ENCODE measurements at regions not wholly inside any gene's neighbourhood (a gene's known extent, or its start where the extent isn't known, plus 50 kb on each side); places are given as distances from the start of the nearest gene placed in this dataset.

DNA sequence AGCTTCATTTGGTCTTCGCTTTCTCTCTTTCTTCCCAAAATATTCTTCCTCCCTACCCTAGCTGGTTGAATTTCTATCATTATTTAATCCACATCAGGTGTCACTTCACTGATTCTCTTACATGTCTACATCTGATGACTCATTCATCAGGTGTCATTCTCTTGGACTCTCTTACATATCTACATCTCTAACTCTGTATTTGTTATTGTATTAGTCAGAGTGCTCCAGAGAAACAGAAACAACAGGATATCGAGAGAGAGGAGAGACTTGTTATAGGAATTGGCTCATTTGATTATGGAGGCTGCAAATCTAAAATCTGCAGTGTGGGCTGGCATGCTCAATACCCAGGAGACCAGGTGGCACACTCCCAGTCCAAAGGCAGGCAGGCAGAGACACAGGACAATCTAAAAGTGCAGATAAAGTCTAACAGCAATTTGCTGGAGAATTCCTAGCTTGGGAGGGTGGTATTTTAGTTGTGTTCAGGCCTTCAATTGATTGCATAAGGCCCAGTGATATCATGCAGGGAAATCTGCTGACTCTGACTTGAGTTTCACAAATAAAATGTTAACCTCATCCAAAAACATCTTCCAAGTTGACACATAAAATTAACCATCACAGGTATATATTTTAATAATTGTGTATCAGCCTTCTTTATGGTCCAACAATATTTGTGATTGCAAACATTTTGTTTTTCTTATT lies 541.4 kb upstream of the SLITRK5 start:
- TF ChIP-seq CTCF (conservative IDR thresholded peaks at IDR 0.05; ENCODE audit: low read length): no peak
- TF ChIP-seq EZH2phosphoT487 (IDR thresholded peaks at IDR 0.05; ENCODE audit: borderline replicate concordance, low read depth, low read length): no peak
